ENCODE measurements at regions not wholly inside any gene's neighbourhood (a gene's known extent, or its start where the extent isn't known, plus 50 kb on each side); places are given as distances from the start of the nearest gene placed in this dataset.

GRCh38 chrX:77223046-77223445 lies 224.1 kb upstream of the FGF16 start:
- no peak overlapping the region for H3K4me2 ChIP-seq (ENCODE audit: extremely low read depth, insufficient read depth, low read length)
- DNase-seq (ENCODE audit: low read depth in 2 of 2), result no peak
- H3K4me3 ChIP-seq (replicated peaks in 1 of 4; ENCODE audit: control extremely low read depth in 1 of 4, insufficient read depth in 1 of 4, low read depth in 3 of 4, low read length in 4 of 4), result no peak overlapping the region
- peaks cover 2% of the 10 kb centered on the region for H4K20me1 ChIP-seq (ENCODE audit: control insufficient read depth, extremely low read depth, insufficient read depth, low read length)
- no peak for TF ChIP-seq EZH2 (IDR thresholded peaks at IDR 0.05; ENCODE audit: low read length, missing control alignments)
- TF ChIP-seq, protein P1, sequence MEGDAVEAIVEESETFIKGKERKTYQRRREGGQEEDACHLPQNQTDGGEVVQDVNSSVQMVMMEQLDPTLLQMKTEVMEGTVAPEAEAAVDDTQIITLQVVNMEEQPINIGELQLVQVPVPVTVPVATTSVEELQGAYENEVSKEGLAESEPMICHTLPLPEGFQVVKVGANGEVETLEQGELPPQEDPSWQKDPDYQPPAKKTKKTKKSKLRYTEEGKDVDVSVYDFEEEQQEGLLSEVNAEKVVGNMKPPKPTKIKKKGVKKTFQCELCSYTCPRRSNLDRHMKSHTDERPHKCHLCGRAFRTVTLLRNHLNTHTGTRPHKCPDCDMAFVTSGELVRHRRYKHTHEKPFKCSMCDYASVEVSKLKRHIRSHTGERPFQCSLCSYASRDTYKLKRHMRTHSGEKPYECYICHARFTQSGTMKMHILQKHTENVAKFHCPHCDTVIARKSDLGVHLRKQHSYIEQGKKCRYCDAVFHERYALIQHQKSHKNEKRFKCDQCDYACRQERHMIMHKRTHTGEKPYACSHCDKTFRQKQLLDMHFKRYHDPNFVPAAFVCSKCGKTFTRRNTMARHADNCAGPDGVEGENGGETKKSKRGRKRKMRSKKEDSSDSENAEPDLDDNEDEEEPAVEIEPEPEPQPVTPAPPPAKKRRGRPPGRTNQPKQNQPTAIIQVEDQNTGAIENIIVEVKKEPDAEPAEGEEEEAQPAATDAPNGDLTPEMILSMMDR (conservative IDR thresholded peaks at IDR 0.05 in 1 of 2, IDR thresholded peaks at IDR 0.05 in 1 of 2; ENCODE audit: low read depth in 1 of 2, low read length in 2 of 2), result no peak
- H3K9me3 ChIP-seq (ENCODE audit: control insufficient read depth, insufficient read depth, low read depth, low read length), result no peaks in the 10 kb centered on the region
- no peaks in the 10 kb centered on the region for H3K4me1 ChIP-seq (ENCODE audit: control insufficient read depth, extremely low read depth, insufficient read depth, low read length)
- no peak overlapping the region for H3K9ac ChIP-seq (ENCODE audit: insufficient read depth, low read length)
- H3K79me2 ChIP-seq (ENCODE audit: control insufficient read depth, insufficient read depth, low read length), result no peaks in the 10 kb centered on the region
- no peaks in the 10 kb centered on the region for H3K36me3 ChIP-seq (ENCODE audit: control insufficient read depth, insufficient read depth, low read length)
- no peaks in the 10 kb centered on the region for H3K27me3 ChIP-seq (ENCODE audit: control insufficient read depth, insufficient read depth, low read length)
- H3K27ac ChIP-seq (ENCODE audit: insufficient read depth, low read length), result no peak overlapping the region
- no peak overlapping the region for H2AFZ ChIP-seq (ENCODE audit: low read length)

- DNase-seq (ENCODE audit: low read depth in 2 of 2), result no peak
- Histone ChIP-seq H3K36me3 (ENCODE audit: control insufficient read depth, insufficient read depth, low read length) (no peaks in the 10 kb centered on the region), H3K79me2 (ENCODE audit: control insufficient read depth, insufficient read depth, low read length) (no peaks in the 10 kb centered on the region), H3K4me1 (ENCODE audit: control insufficient read depth, extremely low read depth, insufficient read depth, low read length) (no peaks in the 10 kb centered on the region), H3K9ac (ENCODE audit: insufficient read depth, low read length) (no peak overlapping the region), H3K4me3 (replicated peaks in 1 of 4; ENCODE audit: control extremely low read depth in 1 of 4, insufficient read depth in 1 of 4, low read depth in 3 of 4, low read length in 4 of 4) (no peak overlapping the region), H3K9me3 (ENCODE audit: control insufficient read depth, insufficient read depth, low read depth, low read length) (no peaks in the 10 kb centered on the region), H4K20me1 (ENCODE audit: control insufficient read depth, extremely low read depth, insufficient read depth, low read length) (no peaks in the 10 kb centered on the region), H2AFZ (ENCODE audit: low read length) (no peak overlapping the region), H3K4me2 (ENCODE audit: extremely low read depth, insufficient read depth, low read length) (no peak overlapping the region), H3K27ac (ENCODE audit: insufficient read depth, low read length) (no peak overlapping the region), H3K27me3 (ENCODE audit: control insufficient read depth, insufficient read depth, low read length) (no peaks in the 10 kb centered on the region)
- TF ChIP-seq, protein P1 (conservative IDR thresholded peaks at IDR 0.05 in 1 of 2, IDR thresholded peaks at IDR 0.05 in 1 of 2; ENCODE audit: low read depth in 1 of 2, low read length in 2 of 2), result no peak
- no peak for TF ChIP-seq EZH2 (IDR thresholded peaks at IDR 0.05; ENCODE audit: low read length, missing control alignments)
Observed at GRCh38 chrX:77264490-77264889, 182.7 kb upstream of the FGF16 start.

- Histone ChIP-seq H3K9me3 (ENCODE audit: control insufficient read depth, insufficient read depth, low read depth, low read length) (no peaks in the 10 kb centered on the region), H3K4me3 (replicated peaks in 1 of 4; ENCODE audit: control extremely low read depth in 1 of 4, insufficient read depth in 1 of 4, low read depth in 3 of 4, low read length in 4 of 4) (no peak overlapping the region), H3K4me2 (ENCODE audit: extremely low read depth, insufficient read depth, low read length) (no peak overlapping the region), H3K27ac (ENCODE audit: insufficient read depth, low read length) (no peak overlapping the region), H2AFZ (ENCODE audit: low read length) (no peak overlapping the region), H3K9ac (ENCODE audit: insufficient read depth, low read length) (no peak overlapping the region), H4K20me1 (ENCODE audit: control insufficient read depth, extremely low read depth, insufficient read depth, low read length) (no peaks in the 10 kb centered on the region), H3K27me3 (ENCODE audit: control insufficient read depth, insufficient read depth, low read length) (no peaks in the 10 kb centered on the region), H3K36me3 (ENCODE audit: control insufficient read depth, insufficient read depth, low read length) (no peaks in the 10 kb centered on the region), H3K4me1 (ENCODE audit: control insufficient read depth, extremely low read depth, insufficient read depth, low read length) (no peaks in the 10 kb centered on the region), H3K79me2 (ENCODE audit: control insufficient read depth, insufficient read depth, low read length) (no peaks in the 10 kb centered on the region)
- TF ChIP-seq EZH2 (IDR thresholded peaks at IDR 0.05; ENCODE audit: low read length, missing control alignments), result no peak
- TF ChIP-seq, protein P1 (conservative IDR thresholded peaks at IDR 0.05 in 1 of 2, IDR thresholded peaks at IDR 0.05 in 1 of 2; ENCODE audit: low read depth in 1 of 2, low read length in 2 of 2), result no peak
- no peak for DNase-seq (ENCODE audit: low read depth in 2 of 2)
Observed at GRCh38 chrX:77275392-77275791, 171.8 kb upstream of the FGF16 start.

All from fibroblast of lung (primary cell).